B cell (primary cell): ENCODE measurements at regions not wholly inside any gene's neighbourhood (a gene's known extent, or its start where the extent isn't known, plus 50 kb on each side); places are given as distances from the start of the nearest gene placed in this dataset.

Experiments
- ATAC-seq: fragments of 200-7000 bp; cut with Tn5 transposase; one replicate; pipeline ENCODE4 v1.10.0; 2021; ENCODE audit warnings: low read depth, mild to moderate bottlenecking, moderate number of reproducible peaks, moderate library complexity
- CTCF ChIA-PET: fragments of 350-600 bp; sonication (Branson Sonifier 250); formaldehyde crosslinking; loops from one replicate; lab custom pipeline; 2021; ENCODE audit warnings: antibody characterized with exemption, inconsistent platforms; lab: Charles Lee
- POLR2A ChIA-PET: fragments of 350-600 bp; sonication (Branson Sonifier 250); formaldehyde crosslinking; loops from one replicate; lab custom pipeline; 2021; ENCODE audit warnings: antibody characterized with exemption; lab: Charles Lee
- DNase-seq: peaks from one replicate; pipeline ENCODE4 v3.0.0; 2013
- H2AFZ ChIP-seq: 2 replicates; pipeline ENCODE4 v1.6.1; 2012; ENCODE audit warnings: mild to moderate bottlenecking, low read depth, low read length; ENCODE audit not compliant: insufficient read depth, poor library complexity, severe bottlenecking
- H3K27ac ChIP-seq, 2 donors: 1 replicate in 1 of 2; 2 replicates in 1 of 2; pipeline ENCODE4 v1.5.1; 2012 to 2013; ENCODE audit warnings: low read length in 2 of 2, mild to moderate bottlenecking in 2 of 2, moderate library complexity in 1 of 2
- H3K27me3 ChIP-seq, 4 experiments: fragments of 200-600 bp in 1 of 4; sonication (generic) in 1 of 4; replicated peaks in 1 of 4; 1 replicate in 2 of 4; 2 replicates in 2 of 4; pipeline versions ENCODE4 v1.6.1 to v1.7.0; 2013 to 2016; ENCODE audit warnings: low read length in 3 of 4, mild to moderate bottlenecking in 2 of 4, mixed read lengths in 1 of 4, moderate library complexity in 1 of 4; ENCODE audit not compliant: insufficient read depth in 4 of 4, control insufficient read depth in 3 of 4; ENCODE audit errors: control extremely low read depth in 1 of 4
- H3K36me3 ChIP-seq, 2 experiments: replicated peaks in 1 of 2; 1 replicate in 1 of 2; 2 replicates in 1 of 2; pipeline versions ENCODE4 v1.6.1 to v1.7.1; 2013; ENCODE audit warnings: low read length in 1 of 2; ENCODE audit not compliant: insufficient read depth in 2 of 2, control insufficient read depth in 1 of 2; ENCODE audit errors: control extremely low read depth in 1 of 2, extremely low read depth in 1 of 2
- H3K4me1 ChIP-seq, 2 donors: fragments of 200-600 bp in 1 of 2; sonication (generic) in 1 of 2; 1 replicate in 1 of 2; 2 replicates in 1 of 2; pipeline versions ENCODE4 v1.5.1 to v1.6.1; 2013 to 2017; ENCODE audit warnings: low read length in 2 of 2; ENCODE audit not compliant: control insufficient read depth in 2 of 2, insufficient read depth in 2 of 2
- H3K4me2 ChIP-seq: replicated peaks from 2 replicates; pipeline ENCODE3; 2012; ENCODE audit warnings: mild to moderate bottlenecking, low read depth, low read length; ENCODE audit not compliant: poor library complexity, severe bottlenecking
- H3K4me3 ChIP-seq, 5 experiments: fragments of 200-600 bp in 1 of 5; sonication (generic) in 1 of 5; 1 replicate in 3 of 5; 2 replicates in 2 of 5; pipeline versions ENCODE4 v1.5.1 to v1.7.0; 2011 to 2016; ENCODE audit warnings: low read length in 4 of 5, mild to moderate bottlenecking in 4 of 5, low read depth in 2 of 5, control low read depth in 1 of 5, moderate library complexity in 1 of 5; ENCODE audit not compliant: insufficient read depth in 1 of 5; ENCODE audit errors: control extremely low read depth in 1 of 5, extremely low read depth in 1 of 5
- H3K79me2 ChIP-seq: fragments of 200-600 bp; sonication (generic); one replicate; pipeline ENCODE4 v1.6.0; 2016; ENCODE audit warnings: low read length; ENCODE audit not compliant: control insufficient read depth, insufficient read depth
- H3K9ac ChIP-seq: fragments of 200-600 bp; sonication (generic); 2 replicates; pipeline ENCODE4 v1.6.1; 2017; ENCODE audit warnings: mild to moderate bottlenecking, low read length, moderate library complexity
- H3K9me3 ChIP-seq, 3 donors: one replicate each; pipeline versions ENCODE4 v1.6.1 to v1.7.1; 2013; ENCODE audit warnings: low read length in 2 of 3; ENCODE audit not compliant: control insufficient read depth in 2 of 3, insufficient read depth in 1 of 3; ENCODE audit errors: control extremely low read depth in 1 of 3
- H4K20me1 ChIP-seq: 2 replicates; pipeline ENCODE4 v1.6.0; 2012; ENCODE audit warnings: mild to moderate bottlenecking, low read length; ENCODE audit not compliant: insufficient read depth, control insufficient read depth, poor library complexity, severe bottlenecking
- H3K27ac Mint-ChIP-seq: one replicate; pipeline ENCODE4 v1.8.0; 2021; ENCODE audit warnings: mixed read lengths
- H3K27me3 Mint-ChIP-seq: one replicate; pipeline ENCODE4 v1.8.0; 2021; ENCODE audit warnings: mixed read lengths
- H3K4me1 Mint-ChIP-seq: one replicate; pipeline ENCODE4 v1.8.0; 2021; ENCODE audit warnings: mixed read lengths
- H3K4me3 Mint-ChIP-seq: one replicate; pipeline ENCODE4 v1.8.0; 2021; ENCODE audit warnings: mixed read lengths
- H3K9me3 Mint-ChIP-seq: one replicate; pipeline ENCODE4 v1.8.0; 2022; ENCODE audit warnings: mixed read lengths; ENCODE audit not compliant: insufficient read depth
- CTCF ChIP-seq: fragments of 200-600 bp; IDR thresholded peaks from one replicate; pipeline ENCODE4 v1.8.0; 2022; ENCODE audit warnings: antibody characterized with exemption, mild to moderate bottlenecking
- EZH2 ChIP-seq: IDR thresholded peaks from 2 replicates; pipeline ENCODE4 v1.6.1; 2012; ENCODE audit warnings: borderline replicate concordance, low read depth, mild to moderate bottlenecking, moderate library complexity, low read length; ENCODE audit not compliant: insufficient read depth, poor library complexity, severe bottlenecking
- WGBS: methylation state at CpG from one replicate; pipeline ENCODE4 v1.1.5; 2013; ENCODE audit warnings: missing lambda C conversion rate; ENCODE audit not compliant: insufficient coverage; 5-methylcytosine and 5-hydroxymethylcytosine counted together
- intact Hi-C: fragments of 100-400 bp; cut with micrococcal nuclease; formaldehyde crosslinking; loops from one replicate; pipeline ENCODE4 v1.10.0; 2022

- POLR2A ChIA-PET: no interaction called here
- ATAC-seq (no peak), DNase-seq (no peak)
Observed at GRCh38 chr3:1495466-1495865, 402.6 kb downstream of the CNTN6 start.

GRCh38 chr3:1499694-1500093, 406.9 kb downstream of the CNTN6 start:
- Histone ChIP-seq H3K9me3 (no peaks in the 10 kb centered on the region), H3K27me3 (no peaks in the 10 kb centered on the region), H3K36me3 (no peaks in the 10 kb centered on the region), H3K9ac (no peak overlapping the region), H2AFZ (no peak overlapping the region), H3K79me2 (no peaks in the 10 kb centered on the region), H3K27ac (no peak overlapping the region), H3K4me1 (no peaks in the 10 kb centered on the region), H4K20me1 (no peaks in the 10 kb centered on the region), H3K4me3 (no peak overlapping the region), H3K4me2 (no peak overlapping the region)
- DNase-seq (no peak), ATAC-seq (no peak)
- H3K4me3 Mint-ChIP-seq: no peak overlapping the region
- no peaks in the 10 kb centered on the region for H3K27me3 Mint-ChIP-seq
- no peak overlapping the region for H3K27ac Mint-ChIP-seq
- intact Hi-C loops: no loop called here
- CTCF ChIA-PET: no interaction called here
- no peaks in the 10 kb centered on the region for H3K4me1 Mint-ChIP-seq
- 100% methylated on average over 1 of the region's 4 CpGs for WGBS
- no peak for TF ChIP-seq CTCF
- no peak for TF ChIP-seq EZH2
- POLR2A ChIA-PET: no interaction called here
- no peaks in the 10 kb centered on the region for H3K9me3 Mint-ChIP-seq

More at GRCh38 chr3:1495466-1495865, 402.6 kb downstream of the CNTN6 start:
- H3K9me3 Mint-ChIP-seq: no peaks in the 10 kb centered on the region
- Histone ChIP-seq H3K36me3 (no peaks in the 10 kb centered on the region), H2AFZ (no peak overlapping the region), H4K20me1 (no peaks in the 10 kb centered on the region), H3K27ac (no peak overlapping the region), H3K9me3 (no peaks in the 10 kb centered on the region), H3K9ac (no peak overlapping the region), H3K4me3 (no peak overlapping the region), H3K4me1 (no peaks in the 10 kb centered on the region), H3K79me2 (no peaks in the 10 kb centered on the region), H3K27me3 (no peaks in the 10 kb centered on the region), H3K4me2 (no peak overlapping the region)
- no peak overlapping the region for H3K4me3 Mint-ChIP-seq
- H3K27ac Mint-ChIP-seq: no peak overlapping the region
- no peaks in the 10 kb centered on the region for H3K27me3 Mint-ChIP-seq
- intact Hi-C loops: no loop called here
- TF ChIP-seq CTCF: no peak
- TF ChIP-seq EZH2: no peak
- CTCF ChIA-PET: no interaction called here
- no peaks in the 10 kb centered on the region for H3K4me1 Mint-ChIP-seq
